Lung (tissue), 11 donors: ENCODE measurements at regions not wholly inside any gene's neighbourhood (a gene's known extent, or its start where the extent isn't known, plus 50 kb on each side); places are given as distances from the start of the nearest gene placed in this dataset.

Source experiments
- ATAC-seq: fragments of 200-7000 bp; cut with Tn5 transposase; one replicate; pipeline ENCODE4 v1.9.1; 2020; ENCODE audit warnings: moderate number of reproducible peaks; ENCODE audit not compliant: insufficient read depth, low FRiP score
- DNase-seq, 3 donors: peaks; one replicate each; pipeline ENCODE4 v3.0.0-alpha.2; 2013 to 2017
- H3K27ac ChIP-seq, 2 donors: one replicate each; pipeline ENCODE4 v1.5.1; 2013; ENCODE audit warnings: mild to moderate bottlenecking in 2 of 2, moderate library complexity in 2 of 2, control low read depth in 1 of 2, inconsistent platforms in 1 of 2, low read depth in 1 of 2, low read length in 1 of 2
- H3K27me3 ChIP-seq, 3 donors: one replicate each; pipeline ENCODE4 v1.5.1; 2013; ENCODE audit warnings: low read length in 2 of 3; ENCODE audit not compliant: control insufficient read depth in 3 of 3, insufficient read depth in 3 of 3
- H3K36me3 ChIP-seq, 4 donors: one replicate each; pipeline ENCODE4 v1.5.1; 2013; ENCODE audit warnings: low read length in 4 of 4, mild to moderate bottlenecking in 1 of 4, moderate library complexity in 1 of 4; ENCODE audit not compliant: control insufficient read depth in 4 of 4, insufficient read depth in 4 of 4
- H3K4me1 ChIP-seq, 5 donors: one replicate each; pipeline ENCODE4 v1.5.1; 2013; ENCODE audit warnings: low read length in 5 of 5, mild to moderate bottlenecking in 2 of 5, moderate library complexity in 1 of 5; ENCODE audit not compliant: control insufficient read depth in 5 of 5, insufficient read depth in 5 of 5
- H3K4me3 ChIP-seq: one replicate; pipeline ENCODE4 v1.5.1; 2013; ENCODE audit warnings: mild to moderate bottlenecking, control low read depth, moderate library complexity
- H3K9ac ChIP-seq, 2 donors: one replicate each; pipeline ENCODE4 v1.5.1; 2013; ENCODE audit warnings: low read length in 2 of 2, control low read depth in 1 of 2; ENCODE audit not compliant: insufficient read depth in 1 of 2
- H3K9me3 ChIP-seq, 4 donors: one replicate each; pipeline ENCODE4 v1.5.1; 2013; ENCODE audit warnings: low read length in 3 of 4, mild to moderate bottlenecking in 1 of 4, moderate library complexity in 1 of 4; ENCODE audit not compliant: control insufficient read depth in 4 of 4, insufficient read depth in 3 of 4
- WGBS, 2 donors: extraction: QIAGEN DNeasy Blood & Tissue Kit; methylation state at CpG; one replicate each; pipeline ENCODE4 v1.1.7; 2013; 5-methylcytosine and 5-hydroxymethylcytosine counted together
- TF ChIP-seq, protein P1 (sequence below): IDR thresholded peaks from 2 replicates; pipeline ENCODE4 v1.5.1; 2012; ENCODE audit warnings: mild to moderate bottlenecking; ENCODE audit errors: control extremely low read depth, extremely low read depth
- donor health status: control.
- donor health status: control.
- donor health status: Bipolar disorder and iron deficiency.
- donor health status: healthy.
- donor health status: DM: yes; HTN: yes; CAD: no.

DNA sequence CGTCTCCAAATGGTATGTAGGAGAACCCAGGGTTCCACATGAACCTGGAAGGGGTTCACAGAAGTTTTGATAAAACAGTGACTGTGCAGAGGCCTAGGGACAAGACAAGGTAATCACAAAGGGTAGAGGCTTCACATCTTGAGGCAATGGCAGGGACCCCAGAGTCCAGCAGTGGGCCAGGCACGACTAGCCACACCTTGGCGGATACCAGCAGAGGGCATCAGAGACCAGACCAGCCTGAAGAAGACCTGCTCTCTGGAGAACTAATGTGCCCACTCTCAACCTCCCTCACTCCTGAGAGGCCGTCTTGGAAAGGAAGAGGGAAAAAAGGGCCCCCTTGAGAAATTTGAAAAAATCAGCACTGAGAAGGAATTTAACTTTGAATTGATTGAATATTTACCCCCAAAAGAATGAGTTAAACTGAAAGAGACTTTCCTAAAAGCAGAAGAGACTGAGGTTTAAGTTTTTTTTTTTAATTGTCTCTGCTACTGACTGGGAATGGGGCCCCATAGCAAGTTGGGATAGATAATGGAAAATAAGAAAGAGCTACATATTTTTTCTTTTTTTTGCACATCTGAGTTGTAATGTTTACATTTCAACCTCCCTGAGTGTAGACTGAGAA lies 243.8 kb upstream of the JADE1 start:
- peak; percentile 48 for ATAC-seq
- H3K36me3 ChIP-seq, result no peaks in the 10 kb centered on the region
- H3K27ac ChIP-seq, result no peak overlapping the region
- no peaks in the 10 kb centered on the region for H3K9me3 ChIP-seq
- WGBS, 2 donors, result 62 to 65% methylated on average over 4 of the region's 4 CpGs
- H3K4me1 ChIP-seq, result peaks cover 0 to 5% (median 2%) of the 10 kb centered on the region in 5 donors
- H3K4me3 ChIP-seq, result no peak overlapping the region
- TF ChIP-seq, protein P1, sequence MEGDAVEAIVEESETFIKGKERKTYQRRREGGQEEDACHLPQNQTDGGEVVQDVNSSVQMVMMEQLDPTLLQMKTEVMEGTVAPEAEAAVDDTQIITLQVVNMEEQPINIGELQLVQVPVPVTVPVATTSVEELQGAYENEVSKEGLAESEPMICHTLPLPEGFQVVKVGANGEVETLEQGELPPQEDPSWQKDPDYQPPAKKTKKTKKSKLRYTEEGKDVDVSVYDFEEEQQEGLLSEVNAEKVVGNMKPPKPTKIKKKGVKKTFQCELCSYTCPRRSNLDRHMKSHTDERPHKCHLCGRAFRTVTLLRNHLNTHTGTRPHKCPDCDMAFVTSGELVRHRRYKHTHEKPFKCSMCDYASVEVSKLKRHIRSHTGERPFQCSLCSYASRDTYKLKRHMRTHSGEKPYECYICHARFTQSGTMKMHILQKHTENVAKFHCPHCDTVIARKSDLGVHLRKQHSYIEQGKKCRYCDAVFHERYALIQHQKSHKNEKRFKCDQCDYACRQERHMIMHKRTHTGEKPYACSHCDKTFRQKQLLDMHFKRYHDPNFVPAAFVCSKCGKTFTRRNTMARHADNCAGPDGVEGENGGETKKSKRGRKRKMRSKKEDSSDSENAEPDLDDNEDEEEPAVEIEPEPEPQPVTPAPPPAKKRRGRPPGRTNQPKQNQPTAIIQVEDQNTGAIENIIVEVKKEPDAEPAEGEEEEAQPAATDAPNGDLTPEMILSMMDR, result no peak
- no peaks in the 10 kb centered on the region for H3K27me3 ChIP-seq
- H3K9ac ChIP-seq, result no peak overlapping the region
- DNase-seq, result peak in 2 of 3 donors; percentile 49 to 50

DNA sequence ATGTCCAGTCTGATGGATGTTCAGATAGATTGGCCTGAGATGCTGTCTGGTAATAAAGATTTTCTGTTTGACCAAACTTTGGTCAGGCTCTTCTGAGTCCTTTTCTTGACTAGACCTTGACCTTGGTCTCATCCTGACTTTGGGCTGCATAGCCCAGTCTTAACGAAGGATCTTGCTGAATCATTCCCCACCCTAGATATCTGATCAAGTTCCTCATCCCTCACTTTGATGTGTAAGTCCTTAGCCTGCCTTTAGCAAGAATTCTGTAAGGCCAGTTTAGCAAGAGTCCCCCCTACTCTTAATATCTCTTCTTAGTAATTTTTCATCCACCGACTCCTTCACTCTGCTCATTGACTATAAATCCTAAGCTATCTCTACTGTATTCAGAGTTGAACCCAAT lies 244.4 kb upstream of the JADE1 start:
- H3K9me3 ChIP-seq, result no peaks in the 10 kb centered on the region
- no peak for DNase-seq
- no peak for ATAC-seq
- H3K4me1 ChIP-seq, result peaks cover 0 to 5% (median 3%) of the 10 kb centered on the region in 5 donors
- H3K4me3 ChIP-seq, result no peak overlapping the region
- H3K36me3 ChIP-seq, result no peaks in the 10 kb centered on the region
- no peak overlapping the region for H3K9ac ChIP-seq
- no peak overlapping the region for H3K27ac ChIP-seq
- WGBS, 2 donors, result 67 to 71% methylated on average over 2 of the region's 2 CpGs
- H3K27me3 ChIP-seq, result no peaks in the 10 kb centered on the region
- TF ChIP-seq, protein P1, result no peak

DNA sequence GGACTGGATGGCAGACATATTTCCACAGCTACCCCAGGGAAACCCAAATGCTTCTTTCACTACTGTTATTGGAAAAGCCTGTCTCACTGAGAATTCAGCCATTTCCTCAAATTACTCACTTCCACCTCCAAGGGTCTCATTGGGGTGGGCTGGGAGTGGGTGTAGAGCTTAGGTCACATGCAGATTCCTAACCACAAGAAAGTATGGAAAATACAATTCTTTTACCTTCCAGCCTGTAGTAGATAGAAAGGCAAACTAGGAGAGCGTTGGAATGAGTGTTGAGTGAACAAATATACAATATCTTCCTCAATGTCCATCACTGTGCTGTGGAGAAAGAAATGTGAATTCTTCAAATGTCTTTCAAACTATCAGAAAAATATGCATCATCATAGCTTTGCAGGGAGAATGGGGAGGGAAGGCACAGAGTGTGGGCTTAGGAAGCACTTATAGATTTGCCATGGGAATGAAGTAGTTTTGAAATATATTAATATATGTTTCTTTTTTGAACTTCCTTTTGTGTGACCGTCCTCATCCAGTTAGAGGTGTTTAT lies 245.3 kb upstream of the JADE1 start:
- DNase-seq (no peak), ATAC-seq (no peak)
- 82 to 87% methylated on average over 2 of the region's 2 CpGs for WGBS, 2 donors
- H3K4me1 ChIP-seq, result peaks cover 0 to 5% (median 3%) of the 10 kb centered on the region in 5 donors
- TF ChIP-seq, protein P1, result no peak
- no peaks in the 10 kb centered on the region for H3K36me3 ChIP-seq
- H3K9ac ChIP-seq, result no peak overlapping the region
- no peaks in the 10 kb centered on the region for H3K9me3 ChIP-seq
- H3K4me3 ChIP-seq, result no peak overlapping the region
- no peaks in the 10 kb centered on the region for H3K27me3 ChIP-seq
- no peak overlapping the region for H3K27ac ChIP-seq
